Limb (tissue), 2 donors: ENCODE measurements at regions not wholly inside any gene's neighbourhood (a gene's known extent, or its start where the extent isn't known, plus 50 kb on each side); places are given as distances from the start of the nearest gene placed in this dataset.

ENCODE experiments used
- DNase-seq, 2 donors: peaks; one replicate each; pipeline ENCODE4 v3.0.0-alpha.2; 2016; ENCODE audit errors: extremely low spot score in 2 of 2

DNA sequence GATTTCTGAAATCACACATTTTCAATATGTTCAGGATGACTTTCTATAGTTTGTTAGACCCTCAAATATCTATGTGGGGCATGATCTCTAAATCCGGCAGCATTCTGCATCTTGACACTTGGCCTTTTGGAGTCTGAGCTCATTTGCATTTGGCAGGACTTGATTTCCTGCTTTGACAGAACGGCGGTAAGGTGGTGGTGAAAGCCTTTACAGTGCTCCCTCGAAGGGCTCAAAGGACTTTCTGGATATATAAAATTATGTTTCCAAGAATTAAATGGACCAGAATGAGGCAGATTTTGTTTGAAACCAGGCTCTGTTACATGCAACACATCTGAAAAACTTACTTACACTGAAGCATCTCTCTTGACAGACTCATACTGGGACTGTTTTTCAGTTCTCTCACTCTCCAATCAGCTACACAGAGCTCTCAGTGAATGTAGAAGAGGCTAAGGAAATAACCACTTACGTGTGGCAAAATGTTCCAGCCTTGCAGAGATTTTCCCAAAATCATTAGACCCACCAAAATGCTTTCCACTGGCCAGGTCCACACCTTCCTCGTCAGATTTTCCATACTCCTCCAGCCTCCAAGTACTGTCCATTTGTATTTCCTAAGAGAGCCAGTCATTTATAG is 207.2 kb downstream of the SPRY2 start:
- DNase-seq, result peak in 1 of 2 donors; percentile 57

- DNase-seq, result peak in 1 of 2 donors; percentile 47
Observed at GRCh38 chr13:80132741-80133601, 208.0 kb downstream of the SPRY2 start.

GRCh38 chr13:80131204-80131603 is 209.7 kb downstream of the SPRY2 start:
- DNase-seq, result peak in 1 of 2 donors; percentile 57

DNA sequence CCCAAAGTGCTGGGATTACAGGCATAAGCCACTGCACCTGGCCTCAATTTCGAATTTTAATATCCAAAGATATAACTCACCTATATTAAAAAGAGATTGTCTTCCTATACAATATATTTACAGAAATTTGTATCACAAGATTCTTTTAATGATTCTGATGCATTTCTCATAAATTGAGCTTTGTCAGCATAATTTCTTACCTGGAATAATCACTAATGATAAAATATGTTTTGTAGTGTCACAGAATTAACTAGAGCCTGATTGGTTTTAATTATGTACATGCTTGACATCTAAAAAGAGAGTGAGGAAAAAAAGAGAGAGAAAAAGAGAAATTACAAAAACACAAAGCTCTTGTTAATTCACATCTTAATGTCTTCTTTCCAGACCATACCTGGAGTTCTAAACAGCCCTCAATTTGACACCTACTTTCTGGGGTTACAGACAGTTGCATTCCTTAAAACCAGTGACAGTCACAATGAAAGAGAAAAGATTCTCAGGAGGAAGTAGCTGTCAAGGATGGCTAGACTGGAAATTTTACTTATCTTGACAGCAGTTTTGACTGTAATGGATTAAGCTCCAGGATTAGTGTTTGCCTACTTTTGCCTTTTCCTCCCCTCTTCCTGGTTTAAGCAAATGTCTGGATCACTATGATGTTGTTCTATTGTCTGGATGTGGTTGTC is 214.4 kb downstream of the SPRY2 start:
- DNase-seq, result no peak

DNA sequence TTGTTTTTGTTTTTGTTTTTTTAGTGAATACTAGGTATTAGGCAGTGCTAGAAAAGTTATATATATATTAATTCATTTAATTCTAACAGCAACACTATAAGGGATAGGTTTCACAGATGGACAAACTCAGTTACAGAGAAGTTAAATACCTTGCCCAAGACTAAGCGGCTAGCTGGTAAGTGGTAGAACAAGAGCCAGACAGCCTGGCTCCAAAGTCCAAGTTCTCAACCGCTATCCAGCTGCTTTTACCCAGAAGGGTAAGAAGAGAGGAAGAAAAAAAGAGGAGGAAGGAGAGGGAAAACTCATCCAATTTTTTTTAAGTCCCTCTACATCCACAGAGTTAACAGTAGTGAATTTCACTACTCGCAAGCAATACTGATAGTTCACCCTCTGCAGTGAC is 217.0 kb downstream of the SPRY2 start:
- DNase-seq, result no peak

DNA sequence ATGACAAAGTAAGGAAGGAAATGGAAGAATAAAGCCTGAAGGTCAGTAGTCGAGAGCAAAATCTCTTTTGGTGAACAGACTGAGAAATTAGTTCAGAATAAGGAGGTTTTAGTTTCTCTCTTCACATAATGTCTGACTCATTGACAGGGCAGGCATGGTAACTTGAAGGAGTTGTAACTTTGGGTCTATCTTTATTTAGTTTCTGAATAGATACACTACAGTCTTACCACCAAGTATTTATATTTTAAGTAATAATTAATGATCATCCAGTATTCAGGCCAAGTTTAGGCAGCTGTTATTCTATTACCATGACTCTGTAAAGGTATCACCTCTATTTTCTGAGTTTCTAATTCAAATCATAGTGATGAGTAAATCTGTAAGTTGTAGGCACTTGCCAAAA is 219.9 kb downstream of the SPRY2 start:
- DNase-seq, result no peak

DNA sequence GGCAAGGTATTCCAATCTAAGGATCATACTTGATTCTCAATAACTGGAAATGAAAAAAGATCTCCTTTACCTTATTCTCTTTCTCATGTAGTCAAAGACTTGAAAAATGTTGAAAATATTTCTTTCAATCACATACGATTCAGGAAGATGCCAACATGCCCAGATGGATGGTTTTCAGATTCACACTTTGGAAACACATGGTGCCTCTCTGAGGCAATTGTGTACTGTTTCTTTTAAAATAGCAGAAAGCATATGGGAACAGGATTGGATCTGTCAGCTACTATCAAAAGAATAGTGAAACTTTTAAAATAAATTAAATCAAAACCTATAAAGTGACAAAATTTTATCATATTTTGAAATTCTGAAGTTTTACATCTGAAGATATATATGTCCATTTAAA is 222.4 kb downstream of the SPRY2 start:
- DNase-seq, result no peak

- no peak for DNase-seq
Observed at GRCh38 chr13:80118099-80118498, 222.8 kb downstream of the SPRY2 start.

DNA sequence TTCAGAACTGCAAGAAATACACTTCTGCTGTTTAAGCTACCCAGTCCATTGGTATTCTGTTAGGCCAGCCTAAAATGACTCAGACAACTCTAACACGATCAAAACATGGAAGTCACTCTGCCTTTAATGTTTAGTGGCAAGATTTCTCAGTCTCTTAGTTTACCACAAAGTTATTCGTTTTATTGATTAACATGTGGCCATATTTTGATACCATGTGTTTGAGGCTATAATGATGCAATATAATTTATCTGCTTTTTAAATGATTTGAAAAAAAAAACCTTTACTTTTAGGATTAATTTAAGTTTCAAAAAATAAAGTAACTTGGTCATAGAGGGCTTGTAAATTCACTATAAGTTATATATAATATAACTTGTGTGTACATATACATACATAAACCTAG is 223.4 kb downstream of the SPRY2 start:
- DNase-seq, result no peak

DNA sequence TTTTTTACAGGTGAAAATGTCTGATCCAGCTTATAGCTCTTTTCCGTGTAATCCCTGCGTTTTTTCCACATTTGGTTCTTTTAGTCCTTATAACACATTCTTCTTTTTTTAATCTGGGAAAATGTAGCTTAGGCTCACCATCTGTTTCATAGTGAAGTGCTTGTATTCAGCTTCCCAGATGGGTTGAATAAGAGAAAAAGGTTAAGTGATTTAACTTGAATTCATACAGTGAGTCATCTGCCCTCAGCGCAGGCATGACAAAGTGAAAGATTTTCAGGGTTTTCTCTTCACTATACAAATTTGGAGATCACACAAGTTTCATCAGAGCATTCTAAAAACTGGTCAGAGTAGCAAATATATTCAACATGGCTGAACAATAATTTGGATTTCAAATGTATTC is 224.8 kb downstream of the SPRY2 start:
- no peak for DNase-seq

GRCh38 chr13:80115616-80116015 is 225.3 kb downstream of the SPRY2 start:
- DNase-seq, result no peak

GRCh38 chr13:80113714-80114454 is 227.0 kb downstream of the SPRY2 start:
- no peak for DNase-seq

- no peak for DNase-seq
Observed at GRCh38 chr13:80109303-80109702, 231.6 kb downstream of the SPRY2 start.

- DNase-seq, result no peak
Observed at GRCh38 chr13:80105350-80105749, 235.6 kb downstream of the SPRY2 start.

DNA sequence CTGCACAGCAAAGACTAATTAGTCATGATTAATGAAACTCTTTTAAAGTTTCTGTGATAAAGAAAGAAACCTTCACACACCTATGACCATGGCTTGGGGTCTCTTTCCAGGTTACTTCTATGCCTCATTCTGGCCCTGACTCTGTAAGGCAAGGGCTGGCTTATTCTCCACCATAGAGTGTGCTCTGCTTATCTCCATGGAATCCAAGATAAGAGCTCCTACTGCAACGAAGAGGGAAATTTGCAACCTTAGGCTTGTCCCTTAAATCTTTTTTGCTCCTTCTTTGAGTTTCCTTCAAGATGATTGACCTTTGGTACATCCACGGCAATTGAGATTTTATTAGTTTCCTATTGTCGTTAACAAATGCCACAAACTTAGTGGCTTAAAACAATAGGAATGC is 239.9 kb downstream of the SPRY2 start:
- DNase-seq, result no peak

DNA sequence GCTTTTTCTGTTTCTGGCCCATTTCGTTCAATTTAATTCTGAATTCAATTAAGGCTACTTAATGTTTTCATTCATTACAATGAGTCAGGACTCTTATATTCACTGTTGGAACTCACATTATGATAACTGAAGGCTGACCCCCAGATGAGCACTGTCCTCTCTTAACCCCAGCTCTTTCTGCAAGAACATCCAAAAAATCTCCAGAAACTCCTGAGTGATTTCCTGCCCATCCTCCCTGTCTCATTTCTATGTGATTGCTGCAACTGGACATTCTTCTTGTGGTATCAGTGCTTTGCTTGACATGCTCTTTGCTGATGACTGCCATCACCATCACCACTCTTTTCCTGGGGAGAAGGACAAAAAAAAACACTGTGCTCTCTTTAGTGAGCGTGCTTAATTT is 240.3 kb downstream of the SPRY2 start:
- DNase-seq, result no peak

DNA sequence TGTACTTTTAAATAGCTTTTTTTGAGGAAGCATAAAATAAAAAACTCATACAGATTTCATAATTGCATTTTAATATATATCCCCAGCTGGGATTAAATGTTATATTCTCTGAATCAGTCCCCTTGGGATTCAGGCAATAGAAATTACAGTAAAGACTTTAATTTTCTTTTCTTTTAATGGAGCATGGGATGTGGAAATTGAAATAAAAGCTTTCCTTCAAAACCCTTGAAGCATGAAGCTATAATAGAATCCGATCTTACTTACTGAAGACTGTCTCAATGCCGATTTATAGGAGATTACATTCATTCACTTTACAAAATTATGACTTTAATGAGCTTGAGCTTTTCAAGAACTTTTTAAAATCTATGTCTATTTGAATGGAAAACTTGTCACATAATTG is 243.4 kb downstream of the SPRY2 start:
- no peak for DNase-seq

- no peak for DNase-seq
Observed at GRCh38 chr13:80096383-80096782, 244.5 kb downstream of the SPRY2 start.

- DNase-seq, result no peak
Observed at GRCh38 chr13:80094526-80094925, 246.4 kb downstream of the SPRY2 start.

DNA sequence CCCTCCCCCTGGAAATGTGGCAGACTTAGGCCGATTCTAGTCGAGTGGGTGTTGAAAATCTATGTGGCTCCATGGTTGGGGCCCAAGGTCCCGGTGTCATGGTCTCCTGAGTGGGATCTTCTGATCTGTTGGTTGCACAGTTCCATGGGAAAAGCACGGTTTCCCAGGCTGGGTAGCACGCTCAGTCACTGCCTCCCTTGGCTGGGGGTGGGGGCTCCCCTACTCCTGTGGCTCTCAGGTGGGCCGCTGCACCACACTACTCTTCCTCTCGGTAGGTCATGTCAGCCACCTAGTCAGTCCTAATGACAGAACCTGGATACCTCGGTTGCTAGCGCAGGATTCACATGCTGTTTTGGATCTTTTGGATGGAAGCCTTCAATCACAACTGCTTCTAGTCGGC is 247.0 kb downstream of the SPRY2 start:
- DNase-seq, result no peak

- DNase-seq, result no peak
Observed at GRCh38 chr13:80086304-80086721, 254.6 kb downstream of the SPRY2 start.
